HEK293 (cell line): ENCODE measurements at regions not wholly inside any gene's neighbourhood (a gene's known extent, or its start where the extent isn't known, plus 50 kb on each side); places are given as distances from the start of the nearest gene placed in this dataset.

ENCODE experiments used
- BCL11A ChIP-seq: fragments of 450-650 bp; formaldehyde crosslinking; IDR thresholded peaks from 2 replicates; pipeline ENCODE4 v1.5.1; 2016; ENCODE audit warnings: low read depth, missing biosample characterization, missing genetic modification characterization
- BCL6B ChIP-seq: fragments of 450-650 bp; formaldehyde crosslinking; IDR thresholded peaks from 2 replicates; pipeline ENCODE4 v1.5.1; 2017; ENCODE audit warnings: missing biosample characterization, missing genetic modification characterization
- CTCF ChIP-seq: fragments of 450-650 bp; formaldehyde crosslinking; IDR thresholded peaks from 2 replicates; pipeline ENCODE4 v1.5.1; 2016; ENCODE audit warnings: missing biosample characterization, missing genetic modification characterization
- PATZ1 ChIP-seq: fragments of 450-650 bp; formaldehyde crosslinking; IDR thresholded peaks from 2 replicates; pipeline ENCODE4 v1.5.1; 2016; ENCODE audit warnings: missing biosample characterization, missing genetic modification characterization
- ZBTB26 ChIP-seq: fragments of 450-650 bp; formaldehyde crosslinking; optimal IDR thresholded peaks from 2 replicates; pipeline ENCODE3; 2016; ENCODE audit warnings: missing biosample characterization, mild to moderate bottlenecking, missing genetic modification characterization
- ZBTB7A ChIP-seq: fragments of 450-650 bp; formaldehyde crosslinking; IDR thresholded peaks from 2 replicates; pipeline ENCODE4 v1.5.1; 2016; ENCODE audit warnings: low read depth, missing biosample characterization, missing genetic modification characterization
- ZNF10 ChIP-seq: fragments of 450-650 bp; formaldehyde crosslinking; IDR thresholded peaks from 2 replicates; pipeline ENCODE4 v1.5.1; 2017; ENCODE audit warnings: missing biosample characterization, missing genetic modification characterization
- ZNF174 ChIP-seq: fragments of 450-650 bp; formaldehyde crosslinking; IDR thresholded peaks from 2 replicates; pipeline ENCODE4 v1.5.0; 2017; ENCODE audit warnings: missing biosample characterization, mild to moderate bottlenecking, missing genetic modification characterization
- ZNF184 ChIP-seq: fragments of 450-650 bp; IDR thresholded peaks from 2 replicates; pipeline ENCODE4 v1.5.1; 2018; ENCODE audit warnings: missing biosample characterization, mild to moderate bottlenecking, missing genetic modification characterization
- ZNF274 ChIP-seq, 2 experiments: fragments of 200-500 bp in 1 of 2; fragments of 450-650 bp in 1 of 2; sonication (Bioruptor generic) in 1 of 2; formaldehyde crosslinking in 1 of 2; IDR thresholded peaks; 2 replicates each; pipeline versions ENCODE4 v1.5.1 to v1.6.1; 2014 to 2016; ENCODE audit warnings: borderline replicate concordance in 1 of 2, inconsistent platforms in 1 of 2, low read length in 1 of 2, missing biosample characterization in 1 of 2, missing genetic modification characterization in 1 of 2
- ZNF654 ChIP-seq: fragments of 450-650 bp; formaldehyde crosslinking; IDR thresholded peaks from 2 replicates; pipeline ENCODE4 v1.5.1; 2016; ENCODE audit warnings: low read depth, missing biosample characterization, missing genetic modification characterization
- ZNF830 ChIP-seq: fragments of 450-650 bp; IDR thresholded peaks from 2 replicates; pipeline ENCODE4 v1.5.0; 2018; ENCODE audit warnings: missing biosample characterization, missing genetic modification characterization, low read depth, mild to moderate bottlenecking, moderate library complexity

GRCh38 chr7:98687111-98687751, 70.1 kb downstream of the NPTX2 start:
- TF ChIP-seq ZNF274 (IDR thresholded peaks at IDR 0.05; ENCODE audit: low read length) (no peak), ZNF274 (tag by site-specific recombination; IDR thresholded peaks at IDR 0.05; ENCODE audit: borderline replicate concordance) (no peak), CTCF (no peak), ZNF174 (tag by site-specific recombination) (no peak), ZNF830 (tag by site-specific recombination) (no peak), ZBTB26 (tag by site-specific recombination) (no peak), ZNF654 (no peak), BCL6B (tag by site-specific recombination) (no peak), ZNF10 (no peak), ZBTB7A (tag by site-specific recombination) (no peak), BCL11A (tag by site-specific recombination) (no peak), ZNF184 (tag by site-specific recombination) (no peak), PATZ1 (tag by site-specific recombination) (no peak)
